Mammary epithelial cell (primary cell): ENCODE measurements at regions not wholly inside any gene's neighbourhood (a gene's known extent, or its start where the extent isn't known, plus 50 kb on each side); places are given as distances from the start of the nearest gene placed in this dataset.

ENCODE experiments used
- EZH2 ChIP-seq: IDR thresholded peaks from 2 replicates; pipeline ENCODE4 v1.6.1; 2012; ENCODE audit warnings: low read length, inconsistent platforms, borderline replicate concordance
- TF ChIP-seq, protein P1 (sequence below), 2 donors: IDR thresholded peaks in 1 of 2; conservative IDR thresholded peaks in 1 of 2; 2 replicates each; pipeline ENCODE4 v1.5.1; 2011 to 2012; ENCODE audit warnings: inconsistent platforms in 2 of 2, low read length in 2 of 2, mild to moderate bottlenecking in 2 of 2, control low read depth in 1 of 2, low read depth in 1 of 2; ENCODE audit not compliant: insufficient read depth in 1 of 2; ENCODE audit errors: extremely low read depth in 1 of 2

GRCh38 chr1:171433451-171433850 is 51.9 kb upstream of the PRRC2C start:
- TF ChIP-seq, protein P1, sequence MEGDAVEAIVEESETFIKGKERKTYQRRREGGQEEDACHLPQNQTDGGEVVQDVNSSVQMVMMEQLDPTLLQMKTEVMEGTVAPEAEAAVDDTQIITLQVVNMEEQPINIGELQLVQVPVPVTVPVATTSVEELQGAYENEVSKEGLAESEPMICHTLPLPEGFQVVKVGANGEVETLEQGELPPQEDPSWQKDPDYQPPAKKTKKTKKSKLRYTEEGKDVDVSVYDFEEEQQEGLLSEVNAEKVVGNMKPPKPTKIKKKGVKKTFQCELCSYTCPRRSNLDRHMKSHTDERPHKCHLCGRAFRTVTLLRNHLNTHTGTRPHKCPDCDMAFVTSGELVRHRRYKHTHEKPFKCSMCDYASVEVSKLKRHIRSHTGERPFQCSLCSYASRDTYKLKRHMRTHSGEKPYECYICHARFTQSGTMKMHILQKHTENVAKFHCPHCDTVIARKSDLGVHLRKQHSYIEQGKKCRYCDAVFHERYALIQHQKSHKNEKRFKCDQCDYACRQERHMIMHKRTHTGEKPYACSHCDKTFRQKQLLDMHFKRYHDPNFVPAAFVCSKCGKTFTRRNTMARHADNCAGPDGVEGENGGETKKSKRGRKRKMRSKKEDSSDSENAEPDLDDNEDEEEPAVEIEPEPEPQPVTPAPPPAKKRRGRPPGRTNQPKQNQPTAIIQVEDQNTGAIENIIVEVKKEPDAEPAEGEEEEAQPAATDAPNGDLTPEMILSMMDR (conservative IDR thresholded peaks at IDR 0.05 in 1 of 2, IDR thresholded peaks at IDR 0.05 in 1 of 2; ENCODE audit: extremely low read depth in 1 of 2, insufficient read depth in 1 of 2, low read depth in 1 of 2, low read length in 2 of 2) = no peak
- no peak for TF ChIP-seq EZH2
